IPS-20b (cell line): ENCODE measurements at regions not wholly inside any gene's neighbourhood (a gene's known extent, or its start where the extent isn't known, plus 50 kb on each side); places are given as distances from the start of the nearest gene placed in this dataset.
"Not testable (repeated sequence)": the region's sequence is repeated elsewhere in the genome, so short reads cannot be mapped to it uniquely, and the experiment has no call there.

ENCODE experiments used
- H3K27ac ChIP-seq: one replicate; pipeline ENCODE4 v1.5.1; 2013; ENCODE audit warnings: low read length
- H3K27me3 ChIP-seq: 2 replicates; pipeline ENCODE4 v1.6.1; 2013; ENCODE audit warnings: mild to moderate bottlenecking, low read length, inconsistent platforms; ENCODE audit not compliant: insufficient read depth
- H3K36me3 ChIP-seq: 2 replicates; pipeline ENCODE4 v1.6.1; 2013; ENCODE audit warnings: low read depth, mild to moderate bottlenecking, inconsistent platforms, low read length, moderate library complexity; ENCODE audit not compliant: insufficient read depth
- H3K4me1 ChIP-seq: 2 replicates; pipeline ENCODE4 v1.6.1; 2013; ENCODE audit warnings: mild to moderate bottlenecking, control low read depth, inconsistent platforms, low read length, moderate library complexity; ENCODE audit not compliant: insufficient read depth
- H3K4me3 ChIP-seq: 2 replicates; pipeline ENCODE4 v1.5.1; 2013; ENCODE audit warnings: mild to moderate bottlenecking, low read length, inconsistent platforms
- H3K9ac ChIP-seq: 2 replicates; pipeline ENCODE4 v1.6.1; 2013; ENCODE audit warnings: low read depth, mild to moderate bottlenecking, inconsistent platforms, low read length, moderate library complexity
- H3K9me3 ChIP-seq: 2 replicates; pipeline ENCODE4 v1.6.1; 2013; ENCODE audit warnings: mild to moderate bottlenecking, low read depth, low read length, inconsistent platforms; ENCODE audit not compliant: insufficient read depth

DNA sequence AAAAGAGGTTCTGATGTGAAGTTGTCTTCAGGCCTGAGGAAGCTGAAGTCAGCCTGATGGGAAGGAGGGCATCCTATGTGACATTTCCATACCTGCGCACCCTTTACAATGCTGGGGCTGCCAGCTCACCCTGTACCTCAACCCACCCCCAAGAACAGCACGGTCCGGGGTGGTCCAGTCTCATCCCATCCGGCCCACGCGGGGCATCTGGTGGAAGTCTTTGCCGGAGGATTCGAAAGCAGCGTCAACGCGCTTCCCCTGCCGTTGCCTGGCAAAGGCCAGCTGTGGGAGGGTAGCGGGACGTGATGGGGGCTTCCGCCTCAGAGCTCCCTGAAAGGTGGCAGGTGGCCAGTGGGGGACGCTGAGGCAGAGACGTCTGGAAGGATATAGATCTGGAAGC, 113.6 kb upstream of the ANKRD30BL start:
- H3K27ac ChIP-seq: no peak overlapping the region
- no peaks in the 10 kb centered on the region for H3K4me1 ChIP-seq
- no peak overlapping the region for H3K4me3 ChIP-seq
- peaks cover 6% of the 10 kb centered on the region for H3K9me3 ChIP-seq
- no peaks in the 10 kb centered on the region for H3K36me3 ChIP-seq
- no peak overlapping the region for H3K9ac ChIP-seq
- H3K27me3 ChIP-seq: 0 out of 2 replicates have a peak, but pooled peaks cover 3% of the 10 kb centered on the region

DNA sequence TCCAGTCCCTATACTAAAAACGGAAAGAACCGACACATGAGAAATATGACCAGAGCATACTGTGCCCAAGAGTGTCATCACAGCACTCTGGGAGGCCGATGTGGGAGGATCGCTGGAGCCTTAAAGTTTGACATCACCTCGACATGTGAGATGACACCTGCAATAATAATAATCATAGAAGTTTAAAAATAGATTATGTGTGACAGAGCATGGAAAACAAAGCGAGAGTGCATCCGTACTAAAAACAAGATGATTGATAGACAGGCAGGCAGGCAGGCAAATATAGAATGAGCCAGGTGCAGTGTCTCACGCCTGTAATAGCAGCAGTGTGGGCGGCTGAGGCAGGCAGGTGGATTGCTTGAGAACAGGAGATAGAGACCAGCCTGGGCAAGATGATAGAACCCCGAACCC, 114.8 kb upstream of the ANKRD30BL start:
- Histone ChIP-seq H3K4me3 (no peak overlapping the region), H3K36me3 (no peaks in the 10 kb centered on the region), H3K9me3 (peaks cover 6% of the 10 kb centered on the region), H3K9ac (no peak overlapping the region), H3K27ac (no peak overlapping the region), H3K27me3 (no peaks in the 10 kb centered on the region), H3K4me1 (no peaks in the 10 kb centered on the region)

DNA sequence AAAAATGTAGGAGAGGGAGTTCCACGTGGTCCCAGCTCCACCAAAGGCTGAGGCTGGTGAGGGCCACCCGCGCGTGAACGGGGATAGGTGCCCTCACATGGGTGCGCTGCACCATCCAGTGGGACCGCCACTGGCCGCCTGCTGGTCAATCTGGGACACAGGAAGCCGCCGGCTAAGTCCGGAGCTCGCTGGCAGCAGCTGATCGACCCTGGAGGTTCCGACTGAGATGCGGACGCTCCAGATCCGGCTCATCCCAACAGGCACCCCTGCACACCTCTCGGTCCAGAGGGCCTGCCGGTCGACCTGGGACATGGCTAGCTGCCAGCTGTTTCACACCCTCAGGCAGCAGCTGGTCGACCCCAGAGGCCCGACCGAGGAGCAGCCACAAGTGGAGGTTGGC, 116.5 kb upstream of the ANKRD30BL start:
- no peak overlapping the region for H3K9ac ChIP-seq
- no peaks in the 10 kb centered on the region for H3K36me3 ChIP-seq
- no peaks in the 10 kb centered on the region for H3K27me3 ChIP-seq
- H3K9me3 ChIP-seq: peaks cover 6% of the 10 kb centered on the region
- H3K4me1 ChIP-seq: no peaks in the 10 kb centered on the region
- H3K27ac ChIP-seq: no peak overlapping the region
- H3K4me3 ChIP-seq: no peak overlapping the region

DNA sequence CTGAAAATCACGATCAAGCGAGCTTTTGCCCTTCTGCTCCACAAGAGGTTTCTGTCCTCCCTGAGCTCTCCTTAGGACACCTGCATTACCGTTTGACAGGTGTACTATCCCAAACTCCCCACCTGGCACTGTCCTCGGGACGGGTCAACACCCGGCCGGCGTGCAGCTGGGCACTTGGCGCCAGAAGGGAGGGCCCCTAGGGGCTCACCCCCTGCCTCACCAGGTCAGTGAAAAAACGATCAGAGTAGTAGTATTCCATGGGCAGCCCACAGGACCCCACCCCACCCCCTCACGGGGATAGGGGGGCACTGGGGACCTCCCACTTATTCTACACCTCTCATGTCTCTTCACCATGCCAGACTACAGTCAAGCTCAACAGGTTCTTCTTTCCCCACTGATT, 117.6 kb upstream of the ANKRD30BL start:
- no peaks in the 10 kb centered on the region for H3K4me1 ChIP-seq
- H3K27me3 ChIP-seq: no peaks in the 10 kb centered on the region
- no peaks in the 10 kb centered on the region for H3K36me3 ChIP-seq
- H3K9me3 ChIP-seq: peaks cover 6% of the 10 kb centered on the region
- H3K4me3 ChIP-seq: no peak overlapping the region
- H3K27ac ChIP-seq: no peak overlapping the region
- no peak overlapping the region for H3K9ac ChIP-seq

DNA sequence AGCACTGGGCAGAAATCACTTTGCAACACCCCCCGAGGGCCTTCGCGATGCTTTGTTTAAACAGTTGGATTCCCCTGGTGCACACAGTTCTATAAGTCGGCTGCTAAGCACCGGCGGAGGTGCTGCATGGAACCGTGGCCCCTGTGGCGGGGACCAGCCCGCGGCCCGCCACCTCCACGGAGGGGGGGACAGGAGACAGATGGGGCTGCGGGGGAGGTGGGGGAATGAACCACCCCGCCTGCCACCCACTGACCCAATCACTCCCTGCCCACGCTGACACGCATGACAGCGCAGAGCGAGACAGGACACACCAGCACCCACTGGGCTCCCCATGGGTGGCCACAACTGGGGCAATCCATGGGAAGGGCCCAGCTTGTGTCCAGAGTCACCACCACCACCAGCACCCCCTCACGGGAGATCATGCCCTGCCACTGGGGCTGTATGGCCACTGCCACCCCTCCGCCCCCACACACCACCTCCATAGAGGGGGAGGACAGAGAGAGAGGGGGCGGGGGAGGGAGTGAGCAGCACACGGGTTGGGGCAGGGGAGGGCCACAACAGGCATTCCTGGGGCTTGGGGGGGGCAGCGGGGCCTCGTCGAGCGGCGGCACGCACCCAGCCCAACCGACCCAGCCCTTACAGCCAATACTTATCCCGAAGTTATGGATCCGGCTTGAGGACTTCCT, 118.3 kb upstream of the ANKRD30BL start:
- Histone ChIP-seq H3K9ac (no peak overlapping the region), H3K4me3 (no peak overlapping the region), H3K27me3 (no peaks in the 10 kb centered on the region), H3K27ac (no peak overlapping the region), H3K4me1 (no peaks in the 10 kb centered on the region), H3K36me3 (no peaks in the 10 kb centered on the region), H3K9me3 (peaks cover 6% of the 10 kb centered on the region)

DNA sequence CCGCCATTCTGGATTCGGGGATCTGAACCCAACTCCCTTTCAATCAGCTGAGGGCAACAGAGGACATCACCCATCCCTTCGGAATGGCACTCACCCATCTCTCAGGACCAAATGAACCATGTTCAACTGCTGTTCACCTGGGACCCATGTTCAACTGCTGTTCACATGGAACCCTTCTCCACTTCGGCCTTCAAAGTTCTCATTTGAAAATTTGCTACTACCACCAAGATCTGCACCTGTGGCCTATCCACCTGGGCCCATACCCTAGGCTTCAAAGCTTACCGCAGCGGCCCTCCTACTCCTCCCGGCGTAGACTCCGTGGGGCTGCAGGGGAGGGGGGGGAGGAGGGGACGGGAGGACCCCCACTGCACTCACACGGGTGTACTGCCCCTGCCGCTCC, 119.2 kb upstream of the ANKRD30BL start:
- H3K9me3 ChIP-seq: peaks cover 6% of the 10 kb centered on the region
- H3K9ac ChIP-seq: no peak overlapping the region
- no peaks in the 10 kb centered on the region for H3K27me3 ChIP-seq
- H3K27ac ChIP-seq: no peak overlapping the region
- H3K36me3 ChIP-seq: no peaks in the 10 kb centered on the region
- H3K4me3 ChIP-seq: no peak overlapping the region
- no peaks in the 10 kb centered on the region for H3K4me1 ChIP-seq

DNA sequence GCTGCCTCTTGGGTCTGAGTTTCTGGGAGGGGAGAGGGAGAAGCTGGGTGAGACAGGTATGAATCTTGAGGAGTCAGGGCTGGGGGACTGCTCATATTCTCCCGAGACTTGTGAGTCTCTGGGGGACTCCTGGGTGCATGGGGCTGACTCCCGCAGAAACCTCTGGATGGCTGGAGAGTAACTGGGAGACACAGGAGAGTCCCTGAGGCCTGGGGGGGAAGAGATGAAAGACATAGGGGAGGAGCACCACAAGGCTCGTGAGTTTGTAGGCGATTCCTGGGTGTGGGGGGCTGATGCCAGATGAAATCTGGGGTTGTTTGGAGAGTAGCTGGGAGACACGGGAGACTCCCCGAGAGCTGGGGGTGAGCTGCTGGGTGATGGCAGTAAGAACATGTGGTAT, 120.4 kb upstream of the ANKRD30BL start:
- H3K9ac ChIP-seq: not testable (repeated sequence)

DNA sequence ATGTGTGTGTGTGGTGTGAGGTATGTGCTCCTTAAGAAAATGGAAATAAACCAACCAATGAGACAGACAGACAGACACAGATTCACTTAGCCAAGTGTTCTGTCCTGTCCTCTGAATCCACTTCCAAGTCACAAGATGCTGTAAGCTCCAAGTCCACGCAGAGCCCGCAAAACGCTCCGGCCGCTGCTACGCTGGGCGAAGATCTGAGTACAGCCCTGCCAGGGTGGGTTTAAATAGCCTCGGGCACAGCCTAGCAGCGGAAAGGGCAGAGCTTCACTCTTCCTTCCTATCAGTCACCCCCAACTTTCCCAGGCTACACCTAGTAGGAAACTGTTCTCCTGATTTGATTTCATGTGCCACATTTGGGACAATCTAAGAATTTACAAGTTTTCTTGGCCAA, 121.2 kb upstream of the ANKRD30BL start:
- no peak overlapping the region for H3K9ac ChIP-seq
- H3K4me1 ChIP-seq: no peaks in the 10 kb centered on the region
- H3K27me3 ChIP-seq: no peaks in the 10 kb centered on the region
- no peaks in the 10 kb centered on the region for H3K36me3 ChIP-seq
- H3K9me3 ChIP-seq: peaks cover 11% of the 10 kb centered on the region
- no peak overlapping the region for H3K4me3 ChIP-seq
- H3K27ac ChIP-seq: no peak overlapping the region

More for the DNA sequence above, 120.4 kb upstream of the ANKRD30BL start:
- not testable (repeated sequence) for H3K27me3 ChIP-seq, H3K36me3 ChIP-seq, H3K9me3 ChIP-seq, H3K4me3 ChIP-seq, H3K4me1 ChIP-seq, H3K27ac ChIP-seq

DNA sequence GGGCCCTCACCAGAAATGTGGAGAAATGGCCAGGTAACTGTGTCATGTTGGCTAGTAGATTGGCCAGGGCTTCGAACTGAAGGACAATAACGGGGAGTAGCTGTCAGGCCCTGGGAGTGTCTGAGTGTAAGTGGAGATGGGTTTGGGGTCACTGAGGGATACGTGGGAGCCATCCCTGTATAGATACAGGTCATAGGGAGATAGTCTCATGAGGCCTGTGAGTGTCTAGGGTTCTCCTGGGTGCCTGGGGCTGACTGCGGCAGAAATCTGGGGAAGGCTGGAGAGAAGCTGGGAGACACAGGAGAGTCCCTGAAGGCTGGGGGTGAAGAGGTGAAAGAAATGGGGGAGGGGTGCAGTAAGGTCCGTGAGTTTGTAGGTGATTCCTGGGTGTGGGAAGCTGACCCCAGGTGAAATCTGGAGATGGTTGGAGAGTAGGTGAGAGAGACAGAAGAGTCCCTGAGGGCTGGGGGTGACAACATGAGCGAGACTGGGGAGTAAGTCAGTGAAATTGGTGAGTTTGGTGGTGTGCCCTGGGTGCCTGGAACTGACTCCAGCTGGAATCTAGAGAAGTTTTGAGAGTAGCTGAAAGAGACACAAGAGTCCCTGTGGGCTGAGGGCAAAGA, 124.6 kb upstream of the ANKRD30BL start:
- H3K36me3 ChIP-seq, H3K9me3 ChIP-seq, H3K9ac ChIP-seq, H3K27ac ChIP-seq, H3K27me3 ChIP-seq, H3K4me3 ChIP-seq, H3K4me1 ChIP-seq: not testable (repeated sequence)

DNA sequence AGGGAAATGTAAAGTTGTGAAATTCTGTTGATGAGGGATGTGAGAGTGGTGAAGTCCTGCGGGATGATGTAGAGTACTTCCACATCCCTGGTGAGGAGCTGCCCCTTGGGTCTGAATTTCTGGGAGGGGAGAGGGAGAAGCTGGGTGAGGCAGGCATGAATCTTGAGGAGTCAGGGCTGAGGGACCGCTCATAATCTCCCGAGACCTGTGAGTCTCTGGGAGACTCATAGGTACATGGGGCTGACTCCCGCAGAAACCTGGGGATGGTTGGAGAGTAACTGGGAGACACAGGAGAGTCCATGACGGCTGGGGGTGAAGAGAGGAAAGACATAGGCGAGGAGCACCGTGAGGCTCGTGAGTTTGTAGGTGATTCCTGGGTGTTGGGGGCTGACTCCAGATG, 126.2 kb upstream of the ANKRD30BL start:
- not testable (repeated sequence) for H3K4me3 ChIP-seq, H3K36me3 ChIP-seq, H3K9me3 ChIP-seq, H3K4me1 ChIP-seq, H3K27ac ChIP-seq, H3K27me3 ChIP-seq, H3K9ac ChIP-seq

DNA sequence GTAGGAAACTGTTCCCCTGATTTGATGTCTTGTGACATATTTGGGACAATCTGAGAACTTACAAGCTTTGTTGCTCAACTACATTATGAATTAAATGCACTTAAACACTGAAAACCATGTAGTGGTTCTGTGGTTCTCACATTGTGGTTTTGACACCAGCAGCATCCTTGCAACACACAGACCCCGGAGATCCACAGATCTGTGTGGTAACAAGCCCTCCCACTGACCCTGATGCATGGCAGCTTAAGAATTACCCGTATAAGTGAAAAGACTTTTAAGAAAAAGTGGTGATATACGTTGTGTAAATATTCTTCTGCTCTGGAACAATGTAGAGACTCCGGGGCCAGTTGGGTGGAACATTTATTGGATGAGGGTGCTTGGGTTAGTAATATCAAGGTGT, 127.4 kb upstream of the ANKRD30BL start:
- H3K9ac ChIP-seq, H3K4me3 ChIP-seq, H3K27ac ChIP-seq, H3K9me3 ChIP-seq, H3K27me3 ChIP-seq, H3K4me1 ChIP-seq, H3K36me3 ChIP-seq: not testable (repeated sequence)

DNA sequence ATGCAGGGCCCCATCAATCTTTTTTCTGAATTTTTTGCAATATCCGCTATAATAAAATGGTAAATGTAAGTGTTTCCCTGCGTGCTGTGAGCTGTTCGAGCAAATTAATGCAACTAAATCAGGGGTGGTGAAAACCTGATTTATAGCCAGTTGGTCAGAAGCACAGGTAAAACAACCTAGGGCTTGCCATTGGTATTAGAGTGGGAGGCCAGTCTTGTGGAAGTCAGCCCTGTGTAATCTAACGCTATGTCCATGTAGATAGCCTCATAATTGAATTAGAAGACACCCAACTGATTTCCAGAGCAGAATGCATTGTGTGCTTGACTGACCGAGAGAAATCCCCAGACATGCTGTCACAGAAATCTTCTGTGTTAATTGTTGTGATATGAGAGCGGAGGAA, 126.8 kb upstream of the GPR39 start:
- not testable (repeated sequence) for H3K4me1 ChIP-seq, H3K4me3 ChIP-seq, H3K27me3 ChIP-seq, H3K27ac ChIP-seq, H3K36me3 ChIP-seq, H3K9ac ChIP-seq, H3K9me3 ChIP-seq
